IPS-NIHi11 (cell line): ENCODE measurements at regions not wholly inside any gene's neighbourhood (a gene's known extent, or its start where the extent isn't known, plus 50 kb on each side); places are given as distances from the start of the nearest gene placed in this dataset.
A peak's percentile ranks its signal among the peaks of the same experiment; 100 is the strongest.

Experiments
- DNase-seq: peaks from one replicate; pipeline ENCODE4 v3.0.0; 2012; ENCODE audit warnings: mixed read lengths, low spot score

GRCh38 chr11:15909937-15910598 lies 446.3 kb downstream of the SOX6 start:
- no peak for DNase-seq

GRCh38 chr11:15910761-15911160 lies 445.6 kb downstream of the SOX6 start:
- no peak for DNase-seq

GRCh38 chr11:15911377-15912044 lies 444.8 kb downstream of the SOX6 start:
- DNase-seq = no peak

- DNase-seq = no peak
These were observed 444.1 kb downstream of the SOX6 start for GRCh38 chr11:15912291-15912690.

GRCh38 chr11:15912825-15913224 lies 443.5 kb downstream of the SOX6 start:
- peak; percentile 37 for DNase-seq

GRCh38 chr11:15913261-15913660 lies 443.1 kb downstream of the SOX6 start:
- no peak for DNase-seq
